Esophagus squamous epithelium (tissue), 4 donors: ENCODE measurements at regions not wholly inside any gene's neighbourhood (a gene's known extent, or its start where the extent isn't known, plus 50 kb on each side); places are given as distances from the start of the nearest gene placed in this dataset.

Source experiments
- CTCF ChIP-seq, 6 experiments: fragments of 450-650 bp in 4 of 6; fragments of 200-600 bp in 2 of 6; sonication (generic) in 2 of 6; IDR thresholded peaks; one replicate each; pipeline ENCODE4 v1.5.1; 2016 to 2019; ENCODE audit warnings: antibody characterized with exemption in 6 of 6, mild to moderate bottlenecking in 4 of 6, moderate library complexity in 4 of 6
- POLR2A ChIP-seq, 4 donors: fragments of 450-650 bp; IDR thresholded peaks; one replicate each; pipeline ENCODE4 v1.6.1; 2017; ENCODE audit warnings: antibody characterized with exemption in 4 of 4, mild to moderate bottlenecking in 4 of 4, moderate library complexity in 3 of 4

- TF ChIP-seq POLR2A (IDR thresholded peaks at IDR 0.05): no peak
- TF ChIP-seq CTCF (IDR thresholded peaks at IDR 0.05): no peak
Measured at GRCh38 chr5:74312746-74313145, 327.8 kb downstream of the ENC1 start.
